Epithelial cell of proximal tubule (primary cell): ENCODE measurements at regions not wholly inside any gene's neighbourhood (a gene's known extent, or its start where the extent isn't known, plus 50 kb on each side); places are given as distances from the start of the nearest gene placed in this dataset.
A peak's percentile ranks its signal among the peaks of the same experiment; 100 is the strongest.

Experiments
- DNase-seq: peaks from one replicate; pipeline ENCODE4 v3.0.0-alpha.2; 2011; ENCODE audit warnings: low read depth
- H3K4me3 ChIP-seq: 2 replicates; pipeline ENCODE4 v1.5.1; 2011; ENCODE audit warnings: low read depth, mild to moderate bottlenecking, low read length
- TF ChIP-seq, protein P1 (sequence below): conservative IDR thresholded peaks from 2 replicates; pipeline ENCODE4 v1.5.1; 2012; ENCODE audit warnings: low read depth, mild to moderate bottlenecking, low read length

DNA sequence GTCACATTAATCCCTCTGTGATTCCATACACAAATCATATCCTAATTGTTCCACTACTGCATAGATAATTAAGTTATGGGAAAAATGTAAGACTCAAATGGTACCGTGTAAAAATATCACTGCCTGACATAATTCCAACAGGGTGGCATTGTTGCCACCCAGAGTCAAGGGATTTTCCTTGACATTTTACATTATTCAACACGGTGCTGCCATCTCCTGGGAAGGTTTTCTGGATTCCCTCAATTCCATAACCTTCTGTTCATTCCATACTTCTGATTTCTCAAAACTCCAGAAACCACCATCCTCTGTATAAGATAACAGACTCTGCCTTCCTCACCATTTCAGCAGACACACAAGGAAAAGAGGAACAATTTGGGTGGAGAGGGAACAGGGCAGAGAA, 495.9 kb downstream of the XPNPEP1 start:
- TF ChIP-seq, protein P1, sequence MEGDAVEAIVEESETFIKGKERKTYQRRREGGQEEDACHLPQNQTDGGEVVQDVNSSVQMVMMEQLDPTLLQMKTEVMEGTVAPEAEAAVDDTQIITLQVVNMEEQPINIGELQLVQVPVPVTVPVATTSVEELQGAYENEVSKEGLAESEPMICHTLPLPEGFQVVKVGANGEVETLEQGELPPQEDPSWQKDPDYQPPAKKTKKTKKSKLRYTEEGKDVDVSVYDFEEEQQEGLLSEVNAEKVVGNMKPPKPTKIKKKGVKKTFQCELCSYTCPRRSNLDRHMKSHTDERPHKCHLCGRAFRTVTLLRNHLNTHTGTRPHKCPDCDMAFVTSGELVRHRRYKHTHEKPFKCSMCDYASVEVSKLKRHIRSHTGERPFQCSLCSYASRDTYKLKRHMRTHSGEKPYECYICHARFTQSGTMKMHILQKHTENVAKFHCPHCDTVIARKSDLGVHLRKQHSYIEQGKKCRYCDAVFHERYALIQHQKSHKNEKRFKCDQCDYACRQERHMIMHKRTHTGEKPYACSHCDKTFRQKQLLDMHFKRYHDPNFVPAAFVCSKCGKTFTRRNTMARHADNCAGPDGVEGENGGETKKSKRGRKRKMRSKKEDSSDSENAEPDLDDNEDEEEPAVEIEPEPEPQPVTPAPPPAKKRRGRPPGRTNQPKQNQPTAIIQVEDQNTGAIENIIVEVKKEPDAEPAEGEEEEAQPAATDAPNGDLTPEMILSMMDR = peak; percentile 56
- DNase-seq = no peak
- no peak overlapping the region for H3K4me3 ChIP-seq

DNA sequence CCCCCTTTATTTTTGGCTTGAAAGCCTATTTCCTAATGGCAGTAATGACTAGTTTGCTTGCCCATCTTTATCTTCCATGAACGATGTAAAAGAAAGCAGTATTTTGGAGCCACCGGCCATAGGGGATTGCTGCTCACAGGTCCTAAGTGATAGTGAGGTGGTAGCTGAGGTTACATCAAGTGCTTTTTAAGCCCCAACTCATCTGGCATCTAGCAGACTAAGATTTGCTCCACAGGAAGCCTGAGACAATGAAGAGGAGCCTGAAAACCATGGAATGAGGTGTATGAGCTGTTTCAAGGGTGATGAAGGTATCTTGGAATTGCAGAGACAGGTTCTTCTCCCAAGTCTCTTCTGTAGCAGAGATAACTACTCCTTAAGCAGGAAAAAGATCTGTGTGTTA, 496.3 kb downstream of the XPNPEP1 start:
- DNase-seq = no peak
- H3K4me3 ChIP-seq = no peak overlapping the region
- TF ChIP-seq, protein P1 = no peak

DNA sequence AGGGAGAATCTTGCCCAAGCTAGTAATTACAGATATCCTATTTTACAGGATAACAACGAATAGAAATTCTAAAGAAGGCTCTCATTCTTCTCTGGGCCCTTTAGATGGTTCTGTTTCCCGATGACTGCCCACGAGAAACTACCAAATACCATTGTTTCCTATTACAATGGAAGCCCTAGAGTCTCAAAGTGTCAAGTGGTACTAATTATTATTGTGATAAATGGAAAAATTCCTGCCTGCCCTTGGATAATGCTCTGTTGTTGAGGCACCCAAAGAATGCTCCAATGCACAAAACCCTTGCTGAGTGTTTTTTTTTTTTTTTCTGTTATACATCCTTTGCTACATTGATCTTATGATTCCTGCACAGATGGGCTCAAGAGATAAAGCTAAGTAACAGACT, 504.5 kb downstream of the XPNPEP1 start:
- TF ChIP-seq, protein P1 = no peak
- no peak for DNase-seq
- H3K4me3 ChIP-seq = no peak overlapping the region

DNA sequence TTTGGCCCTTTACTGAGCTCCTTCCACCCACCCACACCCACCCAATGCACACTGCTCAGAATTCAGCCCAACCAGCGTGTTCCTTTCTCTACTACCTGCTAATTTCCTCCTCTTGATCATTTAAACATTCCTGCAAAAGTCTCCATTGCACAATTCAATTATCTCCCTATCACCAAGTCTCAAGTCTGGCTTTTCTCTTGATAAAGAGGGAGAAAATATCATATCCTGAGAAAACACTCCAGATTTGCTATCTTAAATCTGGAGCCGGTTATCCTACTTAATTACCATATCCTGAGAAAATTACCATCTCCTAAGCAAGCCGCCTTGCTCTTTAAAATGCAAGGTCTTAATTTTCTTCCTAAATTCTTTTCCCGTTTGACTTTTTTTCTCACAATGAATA, 505.5 kb downstream of the XPNPEP1 start:
- H3K4me3 ChIP-seq = no peak overlapping the region
- DNase-seq = no peak
- TF ChIP-seq, protein P1 = no peak

DNA sequence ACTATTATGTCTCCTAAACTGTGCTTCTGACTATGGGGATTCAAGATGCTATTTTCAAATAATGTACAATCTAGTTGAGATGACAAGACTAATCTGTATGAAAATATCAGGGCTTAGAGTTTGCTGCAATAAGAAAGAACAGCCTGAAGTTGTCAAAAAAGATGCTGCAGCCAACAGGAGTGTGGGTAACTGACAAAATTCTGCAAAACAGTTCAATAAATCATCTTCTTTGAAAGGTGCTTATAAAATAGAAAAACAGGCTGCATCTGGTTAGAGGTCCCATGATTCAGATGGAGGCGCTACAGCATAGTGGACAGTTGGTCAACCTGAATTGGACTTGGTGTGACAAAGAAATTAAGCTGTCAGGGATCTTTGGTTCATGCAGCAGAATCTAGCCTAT, 511.0 kb downstream of the XPNPEP1 start:
- no peak for DNase-seq
- TF ChIP-seq, protein P1 = no peak
- H3K4me3 ChIP-seq = no peak overlapping the region

DNA sequence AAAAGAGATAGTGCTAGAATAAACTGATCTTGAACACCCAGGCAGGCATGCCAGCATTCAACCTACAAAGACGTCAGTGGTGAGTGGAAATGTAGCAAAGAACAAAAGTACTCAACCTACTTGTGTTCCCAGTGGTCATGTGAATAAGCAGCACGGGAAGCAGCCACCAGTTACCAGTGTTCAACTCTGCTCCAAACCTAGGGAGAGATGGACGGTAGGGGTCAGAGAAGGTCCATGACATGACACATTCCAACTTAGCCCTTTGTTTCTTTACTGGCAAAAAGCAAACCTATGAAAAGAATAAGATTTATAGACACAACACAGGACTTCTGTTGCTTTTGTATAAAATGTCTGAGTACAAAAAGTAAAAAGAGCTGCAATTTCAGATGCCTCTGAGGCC, 511.4 kb downstream of the XPNPEP1 start:
- H3K4me3 ChIP-seq = no peak overlapping the region
- no peak for DNase-seq
- TF ChIP-seq, protein P1 = peak; percentile 36

DNA sequence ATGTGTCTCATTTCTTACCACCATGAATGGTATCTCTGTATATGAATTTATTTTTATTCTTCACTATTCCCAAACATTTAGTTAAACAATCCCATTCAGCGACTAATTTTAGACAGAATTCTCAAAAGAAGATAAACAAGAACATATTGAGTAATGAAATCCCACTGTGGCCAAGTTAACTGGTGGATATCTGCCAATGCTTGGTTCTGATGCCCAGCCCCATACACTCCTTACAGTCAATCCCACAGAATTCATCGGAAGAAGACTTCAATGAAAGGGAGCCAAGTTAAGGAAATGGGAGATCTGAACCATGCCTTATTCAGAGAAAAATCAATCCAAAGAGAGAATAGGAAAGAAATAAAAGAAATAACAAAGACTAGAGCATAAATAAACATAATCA, 518.0 kb downstream of the XPNPEP1 start:
- TF ChIP-seq, protein P1 = no peak
- no peak overlapping the region for H3K4me3 ChIP-seq
- DNase-seq = no peak
